Mucosa of rectum (tissue), 2 donors: ENCODE measurements at regions not wholly inside any gene's neighbourhood (a gene's known extent, or its start where the extent isn't known, plus 50 kb on each side); places are given as distances from the start of the nearest gene placed in this dataset.

ENCODE experiments used
- H3K27ac ChIP-seq, 2 donors: one replicate each; pipeline ENCODE4 v1.7.0; 2013; ENCODE audit warnings: inconsistent platforms in 2 of 2, low read depth in 2 of 2, low read length in 2 of 2
- H3K27me3 ChIP-seq, 2 donors: one replicate each; pipeline ENCODE4 v1.7.0; 2013; ENCODE audit warnings: low read length in 2 of 2; ENCODE audit not compliant: control insufficient read depth in 2 of 2, insufficient read depth in 2 of 2
- H3K36me3 ChIP-seq, 2 donors: one replicate each; pipeline ENCODE4 v1.7.0; 2013; ENCODE audit warnings: low read length in 2 of 2; ENCODE audit not compliant: control insufficient read depth in 2 of 2, insufficient read depth in 2 of 2
- H3K4me1 ChIP-seq, 2 donors: one replicate each; pipeline ENCODE4 v1.7.0; 2013; ENCODE audit warnings: low read length in 2 of 2, mild to moderate bottlenecking in 1 of 2; ENCODE audit not compliant: control insufficient read depth in 2 of 2, insufficient read depth in 2 of 2
- H3K4me3 ChIP-seq, 2 donors: one replicate each; pipeline ENCODE4 v1.7.0; 2013; ENCODE audit warnings: low read length in 2 of 2
- H3K9ac ChIP-seq, 2 donors: one replicate each; pipeline ENCODE4 v1.7.0; 2013; ENCODE audit warnings: low read length in 2 of 2, low read depth in 1 of 2, mild to moderate bottlenecking in 1 of 2
- H3K9me3 ChIP-seq, 2 donors: one replicate each; pipeline ENCODE4 v1.7.0; 2013; ENCODE audit warnings: low read length in 2 of 2; ENCODE audit not compliant: control insufficient read depth in 2 of 2
- donor health status: healthy.
- donor health status: Normal muscosa, but diverticular disease.

DNA sequence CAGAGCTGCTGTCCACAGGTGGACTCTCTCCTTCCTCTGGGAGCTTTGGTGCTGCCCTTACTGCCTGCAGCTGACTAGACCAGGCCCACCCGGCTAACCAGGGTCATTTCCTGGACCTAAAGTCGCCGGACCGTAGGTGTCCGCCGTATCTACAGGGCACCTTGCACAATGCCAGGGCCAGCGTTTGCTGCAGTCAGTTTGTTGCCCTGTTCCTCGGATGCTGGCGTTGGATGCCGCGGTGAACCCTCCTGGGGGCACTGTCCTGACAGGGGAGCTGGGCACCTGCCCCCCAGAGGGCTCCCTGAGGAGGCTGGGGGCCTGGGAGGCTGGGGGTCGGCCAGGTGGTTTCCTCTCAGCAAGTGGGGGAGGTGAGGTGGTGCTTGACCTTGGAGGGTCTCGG lies 96.6 kb downstream of the UNCX start:
- H3K27ac ChIP-seq, result no peak overlapping the region
- no peaks in the 10 kb centered on the region for H3K4me1 ChIP-seq
- no peak overlapping the region for H3K4me3 ChIP-seq
- no peak overlapping the region for H3K9ac ChIP-seq
- no peaks in the 10 kb centered on the region for H3K36me3 ChIP-seq
- no peaks in the 10 kb centered on the region for H3K9me3 ChIP-seq
- peaks cover 1 to 3% of the 10 kb centered on the region in 2 donors for H3K27me3 ChIP-seq

DNA sequence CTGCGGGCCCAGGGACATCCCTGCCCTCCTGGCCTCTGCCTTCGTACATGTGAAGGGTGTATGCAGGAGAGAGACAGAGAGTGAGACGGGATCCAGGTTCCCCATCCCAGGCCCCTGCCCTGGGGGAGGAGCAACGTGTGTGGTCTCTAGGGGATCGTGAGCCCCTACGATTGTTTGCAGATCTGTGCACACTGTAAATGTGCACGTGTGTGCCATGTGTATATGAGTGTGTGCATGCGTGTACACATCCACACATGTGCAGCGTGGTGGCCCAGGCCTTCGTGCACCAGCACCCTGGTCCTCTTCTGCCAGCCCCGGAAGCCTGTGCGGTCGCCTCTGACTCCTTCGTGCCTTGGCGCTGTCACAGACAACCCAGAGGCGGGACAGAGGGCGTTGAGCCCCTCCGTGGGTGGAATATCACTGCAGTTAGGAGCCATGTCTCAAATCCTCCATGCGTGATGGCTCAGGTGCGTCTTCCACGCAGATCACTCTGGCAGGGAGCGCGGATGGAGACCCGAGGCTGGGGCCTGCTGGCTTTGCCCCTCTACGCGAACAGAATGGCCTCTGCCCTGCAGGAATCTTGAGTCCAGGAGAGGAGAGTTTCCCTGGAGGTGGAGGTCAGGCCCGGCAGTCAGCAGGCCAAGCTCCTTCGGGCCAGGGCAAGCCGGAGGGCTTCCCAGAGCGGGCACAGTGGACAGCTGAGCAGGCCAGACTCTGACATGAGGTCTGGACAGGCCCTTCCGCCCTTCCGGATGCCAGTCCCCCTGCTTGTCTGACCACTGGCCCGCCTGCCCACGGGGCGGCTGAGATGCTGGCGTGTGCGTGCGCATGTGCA lies 97.5 kb downstream of the UNCX start:
- Histone ChIP-seq H3K9ac (no peak overlapping the region), H3K27ac (no peak overlapping the region), H3K4me1 (no peaks in the 10 kb centered on the region), H3K9me3 (no peaks in the 10 kb centered on the region), H3K27me3 (peaks cover 2 to 3% of the 10 kb centered on the region in 2 donors), H3K36me3 (no peaks in the 10 kb centered on the region), H3K4me3 (no peak overlapping the region)

DNA sequence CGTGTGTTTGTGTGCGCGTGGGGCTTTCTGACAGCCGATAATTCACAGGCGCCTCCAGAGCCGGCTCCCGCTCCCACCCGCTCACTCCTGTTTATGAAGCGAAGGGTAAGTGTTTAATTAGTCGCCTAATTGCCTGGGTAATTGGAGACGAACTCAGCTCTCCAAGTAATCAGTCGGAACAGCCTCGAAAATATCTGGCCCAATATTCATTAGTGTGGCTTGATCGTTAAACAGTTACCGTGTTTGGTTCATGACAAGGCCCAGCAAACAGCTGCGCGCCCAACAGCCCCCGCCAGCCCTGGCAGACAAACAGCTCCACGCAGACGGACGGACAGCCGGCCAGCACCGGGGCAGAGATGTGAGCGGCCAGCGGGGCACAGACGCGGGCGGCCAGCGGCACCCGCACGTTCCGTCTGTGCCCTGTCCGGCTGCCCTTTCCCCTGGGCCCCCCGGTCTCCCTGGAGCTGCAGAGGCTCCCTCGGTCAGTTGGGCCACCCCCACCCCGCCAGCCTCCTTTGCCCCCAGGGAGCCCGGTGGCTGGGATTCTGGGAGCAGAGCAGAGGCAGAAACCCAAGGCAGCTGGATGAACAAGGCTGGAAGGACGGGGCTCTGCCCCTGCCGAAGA lies 98.2 kb downstream of the UNCX start:
- H3K4me1 ChIP-seq, result no peaks in the 10 kb centered on the region
- peaks cover 0 to 2% of the 10 kb centered on the region in 2 donors for H3K27me3 ChIP-seq
- H3K27ac ChIP-seq, result no peak overlapping the region
- no peaks in the 10 kb centered on the region for H3K36me3 ChIP-seq
- H3K4me3 ChIP-seq, result no peak overlapping the region
- no peak overlapping the region for H3K9ac ChIP-seq
- H3K9me3 ChIP-seq, result no peaks in the 10 kb centered on the region

DNA sequence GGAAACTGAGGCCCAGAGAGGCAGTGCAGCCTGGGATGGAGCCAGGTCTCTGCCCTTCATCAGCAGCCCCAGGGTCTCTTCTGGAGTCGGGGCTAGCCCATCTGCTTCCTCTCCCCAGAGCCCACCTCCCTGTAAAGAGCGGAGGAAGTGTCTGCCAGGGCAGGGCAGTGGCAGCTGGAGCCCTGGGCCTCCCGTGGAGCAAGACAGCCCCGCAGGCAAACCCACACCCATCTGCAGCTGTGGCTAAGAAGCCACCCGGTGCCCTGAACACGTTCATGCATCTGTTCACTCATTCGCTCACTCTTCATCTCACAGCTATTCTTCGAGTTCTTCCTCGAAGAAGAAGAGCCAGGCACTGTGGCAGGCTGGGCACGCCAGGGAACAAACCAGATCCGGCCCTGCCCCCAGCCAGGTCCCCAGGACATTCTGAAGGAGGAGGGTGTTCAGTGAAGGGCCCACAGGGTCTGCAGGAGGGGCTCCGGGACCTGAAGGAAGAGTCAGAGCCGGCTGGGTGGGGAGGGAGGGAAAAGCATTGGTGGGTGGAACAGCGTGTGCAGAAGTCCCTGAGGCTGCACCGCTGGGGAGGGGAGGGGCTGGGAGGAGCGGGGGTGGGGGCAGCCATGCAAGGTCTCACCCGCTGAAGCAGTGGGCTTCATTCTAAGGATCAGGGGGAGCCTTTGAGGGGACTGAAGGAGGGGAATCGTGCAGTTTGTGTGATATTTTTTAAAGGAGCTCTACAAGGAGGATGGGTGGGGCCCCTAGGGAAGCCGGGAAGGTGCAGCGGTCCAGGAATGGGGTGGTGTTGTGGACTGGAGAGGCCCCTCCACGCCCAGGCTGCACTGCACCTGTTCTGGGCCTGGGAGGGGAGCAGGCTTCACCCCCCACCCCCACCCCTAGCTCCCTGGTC lies 99.1 kb downstream of the UNCX start:
- Histone ChIP-seq H3K4me3 (no peak overlapping the region), H3K4me1 (no peaks in the 10 kb centered on the region), H3K9me3 (no peaks in the 10 kb centered on the region), H3K36me3 (no peaks in the 10 kb centered on the region), H3K27ac (no peak overlapping the region), H3K9ac (no peak overlapping the region), H3K27me3 (peaks cover 0 to 2% of the 10 kb centered on the region in 2 donors)

DNA sequence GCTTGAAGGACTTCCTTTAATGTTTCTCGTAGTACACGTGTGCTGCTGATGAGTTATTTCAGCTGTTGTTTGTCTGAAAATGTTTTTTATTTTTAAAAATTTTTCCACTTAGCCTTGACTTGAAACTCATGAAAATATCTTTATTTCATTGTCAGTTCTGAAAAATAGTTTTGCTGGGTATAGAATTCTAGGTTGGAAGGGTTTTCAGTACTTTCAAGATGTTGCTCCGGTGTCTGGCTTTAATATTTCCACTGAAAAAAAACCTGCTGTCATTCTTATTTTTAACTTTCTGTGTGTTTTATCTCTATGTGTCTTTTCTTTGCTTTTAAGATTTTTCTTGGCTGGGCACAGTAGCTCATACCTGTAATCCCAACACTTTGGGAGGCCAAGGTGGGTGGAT lies 103.8 kb downstream of the UNCX start:
- H3K4me1 ChIP-seq, result no peaks in the 10 kb centered on the region
- no peak overlapping the region for H3K9ac ChIP-seq
- peaks cover 0 to 2% of the 10 kb centered on the region in 2 donors for H3K27me3 ChIP-seq
- no peaks in the 10 kb centered on the region for H3K36me3 ChIP-seq
- H3K4me3 ChIP-seq, result no peak overlapping the region
- no peaks in the 10 kb centered on the region for H3K9me3 ChIP-seq
- no peak overlapping the region for H3K27ac ChIP-seq

DNA sequence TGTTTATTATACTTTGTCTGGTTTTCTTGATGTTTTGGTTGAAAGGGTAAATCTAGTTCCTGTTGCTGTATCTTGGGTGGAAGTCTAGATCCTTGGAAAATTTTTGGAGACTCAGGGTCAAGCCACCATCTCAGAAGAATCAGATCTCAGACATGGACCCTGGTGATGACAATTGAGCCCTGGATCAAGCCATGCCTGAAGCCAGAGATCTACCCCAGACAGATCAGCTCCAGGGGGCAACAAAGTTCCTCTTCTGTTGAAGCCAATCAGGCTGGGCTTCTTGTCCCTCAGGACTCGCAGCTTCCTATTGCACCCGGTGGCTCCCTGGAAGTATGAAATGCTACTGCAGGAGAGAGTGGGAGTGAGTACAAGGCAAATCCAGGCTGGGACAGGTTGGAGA lies 106.9 kb downstream of the UNCX start:
- H3K36me3 ChIP-seq, result no peaks in the 10 kb centered on the region
- no peaks in the 10 kb centered on the region for H3K4me1 ChIP-seq
- H3K9me3 ChIP-seq, result no peaks in the 10 kb centered on the region
- no peak overlapping the region for H3K9ac ChIP-seq
- H3K27me3 ChIP-seq, result no peaks in the 10 kb centered on the region
- no peak overlapping the region for H3K4me3 ChIP-seq
- no peak overlapping the region for H3K27ac ChIP-seq

DNA sequence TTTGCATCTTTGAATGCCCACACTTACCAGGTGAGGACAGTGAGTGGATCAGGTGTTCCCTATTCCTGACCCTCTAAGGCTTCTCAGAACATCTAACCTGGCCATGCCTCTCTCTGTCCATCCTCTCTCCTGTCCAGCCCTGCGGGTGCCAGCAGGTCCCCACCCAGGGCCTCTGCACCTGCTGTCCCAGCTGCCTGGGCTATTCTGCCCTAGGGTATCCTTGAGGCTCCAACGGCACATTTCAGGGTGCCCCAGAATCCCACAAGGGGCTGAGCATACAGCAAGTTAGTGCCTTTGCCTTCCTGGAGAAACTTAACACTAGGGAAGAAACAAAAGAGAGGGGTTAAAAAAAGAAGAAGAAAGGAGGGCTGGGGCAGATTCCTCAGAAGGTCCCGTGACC lies 107.4 kb downstream of the UNCX start:
- Histone ChIP-seq H3K4me1 (no peaks in the 10 kb centered on the region), H3K9me3 (no peaks in the 10 kb centered on the region), H3K4me3 (no peak overlapping the region), H3K9ac (no peak overlapping the region), H3K27me3 (peaks cover 0 to 3% of the 10 kb centered on the region in 2 donors), H3K27ac (no peak overlapping the region), H3K36me3 (no peaks in the 10 kb centered on the region)

DNA sequence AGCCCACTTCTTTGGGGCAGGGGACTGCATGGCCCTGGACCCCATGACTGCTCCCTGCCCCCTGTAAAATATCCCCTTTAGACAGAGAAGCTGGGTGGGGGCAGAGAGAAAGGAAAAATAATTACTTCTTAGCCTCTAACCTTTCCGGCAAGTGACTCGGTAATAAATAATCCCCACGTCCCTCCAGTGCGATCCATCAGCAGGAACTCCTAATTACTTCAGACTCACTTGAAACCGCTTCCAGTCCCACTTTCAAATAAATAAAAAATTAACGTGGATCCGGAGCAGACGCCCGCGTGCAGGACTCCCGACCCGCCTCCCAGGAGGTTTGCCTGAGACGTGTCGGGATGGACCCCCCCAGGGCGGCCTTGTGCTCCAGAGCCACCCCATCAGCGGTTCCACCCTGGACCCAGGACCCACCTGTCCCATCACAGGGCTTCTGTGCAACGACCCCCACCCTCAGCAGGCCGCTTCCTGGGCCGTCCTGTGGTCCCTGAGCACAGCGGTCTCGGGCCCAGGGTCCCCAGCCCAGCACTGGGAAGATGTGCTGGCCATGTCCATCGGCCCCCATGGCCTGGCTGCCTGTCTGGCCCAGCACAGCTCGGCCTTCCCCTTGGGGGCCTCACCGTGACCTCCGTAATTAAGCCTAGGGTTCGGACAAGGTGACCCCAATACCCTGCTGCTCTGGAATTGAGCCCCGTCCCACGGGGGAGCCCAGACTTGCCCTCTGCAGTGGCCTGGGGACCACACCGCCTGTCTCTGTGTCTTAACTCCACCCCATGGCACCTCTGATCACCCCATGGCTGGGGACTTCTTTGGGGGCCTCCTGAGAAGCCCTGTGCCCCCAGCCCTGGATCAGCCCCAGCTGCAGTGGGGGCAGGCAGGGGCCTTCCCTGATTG lies 108.0 kb downstream of the UNCX start:
- Histone ChIP-seq H3K36me3 (no peaks in the 10 kb centered on the region), H3K4me1 (no peaks in the 10 kb centered on the region), H3K27ac (no peak overlapping the region), H3K9ac (no peak overlapping the region), H3K27me3 (peaks cover 0 to 3% of the 10 kb centered on the region in 2 donors), H3K4me3 (no peak overlapping the region), H3K9me3 (no peaks in the 10 kb centered on the region)

DNA sequence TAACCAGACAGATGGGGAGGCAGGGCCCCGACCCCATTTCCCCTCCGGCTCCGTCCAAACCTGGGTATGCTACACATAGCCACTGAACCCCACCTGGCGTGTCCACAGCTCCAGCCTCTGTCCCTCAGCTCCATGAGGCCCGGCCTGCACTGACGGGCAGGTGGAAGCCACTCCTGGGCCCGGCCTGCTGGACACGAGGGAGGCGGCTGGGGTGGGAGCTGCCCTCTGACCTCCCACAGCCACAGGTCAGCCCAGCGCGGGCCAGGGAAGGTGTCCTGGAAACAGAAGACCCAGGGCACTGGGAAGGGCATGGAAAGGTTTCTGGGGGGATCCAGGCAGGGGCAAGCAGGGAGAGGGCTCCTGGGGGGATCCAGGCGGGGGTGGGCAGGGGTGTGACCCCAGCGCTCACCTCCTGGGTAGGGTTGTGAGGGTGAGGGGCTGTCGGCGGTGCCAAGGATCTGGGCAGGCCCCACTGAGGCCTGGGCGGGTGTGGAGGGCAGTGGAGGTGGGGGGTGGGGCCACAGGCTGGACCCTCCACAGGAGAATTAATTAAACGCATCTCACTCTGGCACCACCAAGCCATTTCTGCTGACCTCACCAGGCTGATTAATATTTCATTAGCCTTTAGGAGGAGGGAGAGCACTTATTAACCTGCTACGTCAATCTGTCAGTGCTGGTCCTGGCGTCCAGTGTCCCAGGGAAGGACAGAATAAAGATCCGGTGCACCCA lies 108.9 kb downstream of the UNCX start:
- Histone ChIP-seq H3K27ac (no peak overlapping the region), H3K4me1 (no peaks in the 10 kb centered on the region), H3K9me3 (no peaks in the 10 kb centered on the region), H3K9ac (no peak overlapping the region), H3K27me3 (peaks cover 0 to 3% of the 10 kb centered on the region in 2 donors), H3K36me3 (no peaks in the 10 kb centered on the region), H3K4me3 (no peak overlapping the region)
